Testis (tissue), 2 donors: ENCODE measurements at regions not wholly inside any gene's neighbourhood (a gene's known extent, or its start where the extent isn't known, plus 50 kb on each side); places are given as distances from the start of the nearest gene placed in this dataset.

Experiments
- DNase-seq: peaks from one replicate; pipeline ENCODE4 v3.0.0-alpha.2; 2019
- H3K27ac ChIP-seq, 2 donors: fragments of 200-600 bp; sonication (generic); one replicate each; pipeline ENCODE4 v1.5.1; 2019
- H3K27me3 ChIP-seq: fragments of 200-600 bp; sonication (generic); one replicate; pipeline ENCODE4 v1.5.1; 2019
- H3K36me3 ChIP-seq: fragments of 200-600 bp; sonication (generic); one replicate; pipeline ENCODE4 v1.5.1; 2017; ENCODE audit warnings: low read depth; ENCODE audit errors: missing control alignments
- H3K4me1 ChIP-seq: fragments of 200-600 bp; sonication (generic); one replicate; pipeline ENCODE4 v1.5.1; 2019
- H3K4me3 ChIP-seq, 2 donors: fragments of 200-600 bp; sonication (generic); one replicate each; pipeline ENCODE4 v1.5.1; 2017 to 2019
- H3K9me3 ChIP-seq: fragments of 200-600 bp; sonication (generic); one replicate; pipeline ENCODE4 v1.5.1; 2017
- CTCF ChIP-seq, 3 experiments: fragments of 450-650 bp in 2 of 3; fragments of 200-600 bp in 1 of 3; sonication (generic) in 1 of 3; IDR thresholded peaks; one replicate each; pipeline ENCODE4 v1.5.1; 2016 to 2019; ENCODE audit warnings: antibody characterized with exemption in 3 of 3, mild to moderate bottlenecking in 2 of 3, moderate library complexity in 1 of 3
- POLR2A ChIP-seq: fragments of 450-650 bp; IDR thresholded peaks from one replicate; pipeline ENCODE4 v1.6.1; 2017; ENCODE audit warnings: antibody characterized with exemption, mild to moderate bottlenecking, moderate library complexity
- WGBS, 2 donors: methylation state at CpG; one replicate each; pipeline ENCODE4 v1.1.5; 2018; 5-methylcytosine and 5-hydroxymethylcytosine counted together
- intact Hi-C: fragments of 100-400 bp; cut with DNase I; formaldehyde crosslinking; loops from one replicate; pipeline ENCODE4 v1.15.1; 2023; ENCODE audit warnings: low total_unique reads

GRCh38 chr2:199586646-199587045, 128.9 kb upstream of the SATB2 start:
- 89 to 94% methylated on average over 2 of the region's 2 CpGs for WGBS, 2 donors
- TF ChIP-seq CTCF (IDR thresholded peaks at IDR 0.05) = no peak
- TF ChIP-seq POLR2A = no peak
- Histone ChIP-seq H3K27me3 (no peaks in the 10 kb centered on the region), H3K27ac (no peak overlapping the region), H3K9me3 (no peaks in the 10 kb centered on the region), H3K36me3 (no peaks in the 10 kb centered on the region), H3K4me3 (no peak overlapping the region), H3K4me1 (no peaks in the 10 kb centered on the region)
- DNase-seq = no peak
- intact Hi-C loops = no loop called here

- Histone ChIP-seq H3K4me3 (no peak overlapping the region), H3K27me3 (no peaks in the 10 kb centered on the region), H3K27ac (no peak overlapping the region), H3K36me3 (no peaks in the 10 kb centered on the region), H3K9me3 (no peaks in the 10 kb centered on the region), H3K4me1 (no peaks in the 10 kb centered on the region)
- TF ChIP-seq POLR2A (no peak), CTCF (IDR thresholded peaks at IDR 0.05) (no peak)
- no peak for DNase-seq
- intact Hi-C loops = no loop called here
- 79 to 81% methylated on average over 3 of the region's 3 CpGs for WGBS, 2 donors
These were observed 125.9 kb upstream of the SATB2 start for GRCh38 chr2:199583676-199584075.

GRCh38 chr2:199581935-199582360, 124.2 kb upstream of the SATB2 start:
- no peaks in the 10 kb centered on the region for H3K36me3 ChIP-seq
- intact Hi-C loops = no loop called here
- 51 to 53% methylated on average over 9 of the region's 9 CpGs for WGBS, 2 donors
- no peaks in the 10 kb centered on the region for H3K27me3 ChIP-seq
- TF ChIP-seq CTCF (IDR thresholded peaks at IDR 0.05) (no peak), POLR2A (no peak)
- H3K27ac ChIP-seq = no peak overlapping the region
- no peak overlapping the region for H3K4me3 ChIP-seq
- H3K9me3 ChIP-seq = no peaks in the 10 kb centered on the region
- H3K4me1 ChIP-seq = no peaks in the 10 kb centered on the region
- DNase-seq = no peak

GRCh38 chr2:199581408-199581807, 123.7 kb upstream of the SATB2 start:
- Histone ChIP-seq H3K4me1 (no peaks in the 10 kb centered on the region), H3K9me3 (no peaks in the 10 kb centered on the region), H3K36me3 (no peaks in the 10 kb centered on the region), H3K27me3 (no peaks in the 10 kb centered on the region), H3K4me3 (no peak overlapping the region), H3K27ac (no peak overlapping the region)
- 46 to 47% methylated on average over 4 of the region's 4 CpGs for WGBS, 2 donors
- TF ChIP-seq POLR2A = no peak
- DNase-seq = no peak
- intact Hi-C loops = no loop called here

- intact Hi-C loops = no loop called here
- Histone ChIP-seq H3K4me3 (no peak overlapping the region), H3K9me3 (no peaks in the 10 kb centered on the region), H3K27me3 (no peaks in the 10 kb centered on the region), H3K4me1 (no peaks in the 10 kb centered on the region), H3K27ac (no peak overlapping the region), H3K36me3 (no peaks in the 10 kb centered on the region)
- 59 to 60% methylated on average over 2 of the region's 2 CpGs for WGBS, 2 donors
- no peak for DNase-seq
- TF ChIP-seq POLR2A (no peak), CTCF (IDR thresholded peaks at IDR 0.05) (no peak)
These were observed 117.7 kb upstream of the SATB2 start for GRCh38 chr2:199575416-199575815.
